GM18499 (cell line): ENCODE measurements at regions not wholly inside any gene's neighbourhood (a gene's known extent, or its start where the extent isn't known, plus 50 kb on each side); places are given as distances from the start of the nearest gene placed in this dataset.

Experiments used
- ATAC-seq: cut with Tn5 transposase; IDR thresholded peaks from one replicate; pipeline ENCODE4 v1.9.1; 2021; ENCODE audit warnings: moderate number of reproducible peaks; ENCODE audit not compliant: insufficient read depth, unreplicated experiment

GRCh38 chr15:87420017-87420416 is 836.5 kb downstream of the NTRK3 start:
- ATAC-seq: no peak

- no peak for ATAC-seq
Observed at GRCh38 chr15:87419344-87419743, 837.2 kb downstream of the NTRK3 start.

- ATAC-seq: no peak
Observed at GRCh38 chr15:87416591-87417257, 839.8 kb downstream of the NTRK3 start.

GRCh38 chr15:87408902-87409301 is 847.6 kb downstream of the NTRK3 start:
- ATAC-seq: no peak

- no peak for ATAC-seq
Observed at GRCh38 chr15:87403973-87404372, 852.6 kb downstream of the NTRK3 start.

GRCh38 chr15:87401973-87402372 is 854.6 kb downstream of the NTRK3 start:
- ATAC-seq: no peak

GRCh38 chr15:87394676-87395075 is 861.9 kb downstream of the NTRK3 start:
- no peak for ATAC-seq

GRCh38 chr15:87387766-87388165 is 868.8 kb downstream of the NTRK3 start:
- no peak for ATAC-seq

- no peak for ATAC-seq
Observed at GRCh38 chr15:87374339-87374738, 882.2 kb downstream of the NTRK3 start.

- ATAC-seq: no peak
Observed at GRCh38 chr15:87369269-87369668, 887.3 kb downstream of the NTRK3 start.

- ATAC-seq: no peak
Observed at GRCh38 chr15:87368511-87368910, 888.0 kb downstream of the NTRK3 start.

GRCh38 chr15:87365186-87365585 is 891.4 kb downstream of the NTRK3 start:
- no peak for ATAC-seq

- no peak for ATAC-seq
Observed at GRCh38 chr15:87362531-87362930, 894.0 kb downstream of the NTRK3 start.

GRCh38 chr15:87357637-87358313 is 898.8 kb downstream of the NTRK3 start:
- ATAC-seq: no peak

- no peak for ATAC-seq
Observed at GRCh38 chr15:87355946-87356345, 900.6 kb downstream of the NTRK3 start.

GRCh38 chr15:87354661-87355410 is 901.7 kb downstream of the NTRK3 start:
- no peak for ATAC-seq

GRCh38 chr15:87349181-87349580 is 907.4 kb downstream of the NTRK3 start:
- ATAC-seq: no peak

- no peak for ATAC-seq
Observed at GRCh38 chr15:87348746-87349145, 907.8 kb downstream of the NTRK3 start.

GRCh38 chr15:87347806-87348515 is 908.6 kb downstream of the NTRK3 start:
- no peak for ATAC-seq

- ATAC-seq: no peak
Observed at GRCh38 chr15:87345961-87346360, 910.6 kb downstream of the NTRK3 start.

- no peak for ATAC-seq
Observed at GRCh38 chr15:87343966-87344365, 912.6 kb downstream of the NTRK3 start.
